GM23338 (cell line): ENCODE measurements at regions not wholly inside any gene's neighbourhood (a gene's known extent, or its start where the extent isn't known, plus 50 kb on each side); places are given as distances from the start of the nearest gene placed in this dataset.

Experiments used
- ATAC-seq: fragments of 200-7000 bp; cut with Tn5 transposase; 3 replicates; pipeline ENCODE4 v1.9.1; 2020
- DNase-seq: peaks from one replicate; pipeline ENCODE4 v3.0.0-alpha.2; 2015; ENCODE audit warnings: low spot score
- H2AFZ ChIP-seq: fragments of 200-600 bp; sonication (generic); 2 replicates; pipeline ENCODE4 v1.8.0; 2016; ENCODE audit warnings: antibody characterized with exemption, mild to moderate bottlenecking, moderate library complexity
- H3F3A ChIP-seq: fragments of 200-600 bp; sonication (generic); replicated peaks from 2 replicates; pipeline ENCODE4 v1.8.0; 2017; ENCODE audit warnings: antibody characterized with exemption, mixed run types, low read depth
- H3K27ac ChIP-seq: fragments of 200-600 bp; sonication (generic); 2 replicates; pipeline ENCODE4 v1.6.1; 2016; ENCODE audit warnings: low read depth
- H3K27me3 ChIP-seq: fragments of 200-600 bp; sonication (generic); 2 replicates; pipeline ENCODE4 v1.8.0; 2016; ENCODE audit warnings: mild to moderate bottlenecking, mixed run types, moderate library complexity; ENCODE audit not compliant: insufficient read depth
- H3K36me3 ChIP-seq: fragments of 200-600 bp; sonication (generic); 2 replicates; pipeline ENCODE4 v1.8.0; 2016; ENCODE audit warnings: mild to moderate bottlenecking; ENCODE audit not compliant: insufficient read depth
- H3K4me1 ChIP-seq: fragments of 200-600 bp; sonication (generic); 2 replicates; pipeline ENCODE4 v1.8.0; 2016; ENCODE audit warnings: mild to moderate bottlenecking, moderate library complexity; ENCODE audit not compliant: insufficient read depth
- H3K4me2 ChIP-seq: fragments of 200-600 bp; sonication (generic); 2 replicates; pipeline ENCODE4 v1.7.1; 2017; ENCODE audit warnings: mixed run types
- H3K4me3 ChIP-seq: fragments of 200-600 bp; sonication (generic); 2 replicates; pipeline ENCODE4 v1.6.1; 2016; ENCODE audit warnings: mixed run types
- H3K79me2 ChIP-seq: fragments of 200-600 bp; sonication (generic); replicated peaks from 2 replicates; pipeline ENCODE4 v1.8.0; 2017; ENCODE audit warnings: mild to moderate bottlenecking; ENCODE audit not compliant: insufficient read depth
- H3K9me2 ChIP-seq: fragments of 200-600 bp; sonication (generic); 2 replicates; pipeline ENCODE4 v1.8.0; 2017; ENCODE audit not compliant: insufficient read depth
- H4K20me1 ChIP-seq: fragments of 200-600 bp; sonication (generic); replicated peaks from 2 replicates; pipeline ENCODE4 v1.8.0; 2017; ENCODE audit warnings: mild to moderate bottlenecking; ENCODE audit not compliant: insufficient read depth
- H3K27ac Mint-ChIP-seq: 2 replicates; pipeline ENCODE4 v1.8.0; 2020; ENCODE audit warnings: inconsistent platforms, mild to moderate bottlenecking, moderate library complexity, mixed read lengths
- H3K27me3 Mint-ChIP-seq: 3 replicates; pipeline ENCODE4 v1.8.0; 2022; ENCODE audit warnings: low read depth, mild to moderate bottlenecking, moderate library complexity, mixed read lengths, inconsistent platforms; ENCODE audit not compliant: insufficient read depth, poor library complexity
- H3K36me3 Mint-ChIP-seq: 3 replicates; pipeline ENCODE4 v1.8.0; 2021; ENCODE audit warnings: low read depth, mild to moderate bottlenecking, inconsistent platforms, moderate library complexity, mixed read lengths
- H3K4me1 Mint-ChIP-seq: 3 replicates; pipeline ENCODE4 v1.8.0; 2020; ENCODE audit warnings: mild to moderate bottlenecking, inconsistent platforms, mixed read lengths
- H3K4me3 Mint-ChIP-seq: 3 replicates; pipeline ENCODE4 v1.8.0; 2021; ENCODE audit warnings: moderate library complexity, mild to moderate bottlenecking, inconsistent platforms, mixed read lengths
- H3K9me3 Mint-ChIP-seq: 3 replicates; pipeline ENCODE4 v1.8.0; 2020; ENCODE audit warnings: moderate library complexity, mild to moderate bottlenecking, inconsistent platforms, mixed read lengths
- CREB1 ChIP-seq: fragments of 250-450 bp; sonication (Bioruptor Pico); IDR thresholded peaks from 2 replicates; pipeline ENCODE4 v1.5.0; 2020; ENCODE audit warnings: low read depth, mild to moderate bottlenecking, moderate library complexity
- CTCF ChIP-seq, 2 experiments: fragments of 200-600 bp in 1 of 2; sonication (generic) in 1 of 2; conservative IDR thresholded peaks; 2 replicates each; pipeline versions ENCODE4 v1.5.1 to v1.6.1; 2016 to 2017; ENCODE audit warnings: antibody characterized with exemption in 2 of 2, low read depth in 2 of 2, mild to moderate bottlenecking in 2 of 2, moderate library complexity in 1 of 2
- ETS1 ChIP-seq: IDR thresholded peaks from 2 replicates; pipeline ENCODE4 v1.6.1; 2016; ENCODE audit warnings: antibody characterized with exemption
- EZH2 ChIP-seq: fragments of 200-600 bp; sonication (generic); IDR thresholded peaks from one replicate; pipeline ENCODE4 v1.8.0; 2017; ENCODE audit warnings: antibody characterized with exemption, mild to moderate bottlenecking, low read depth; ENCODE audit not compliant: unreplicated experiment
- EZH2phosphoT487 ChIP-seq: fragments of 200-600 bp; sonication (generic); IDR thresholded peaks from one replicate; pipeline ENCODE4 v1.8.1; 2018; ENCODE audit warnings: antibody characterized with exemption; ENCODE audit not compliant: unreplicated experiment
- JUNB ChIP-seq: IDR thresholded peaks from one replicate; pipeline ENCODE4 v1.6.1; 2016; ENCODE audit warnings: antibody characterized with exemption; ENCODE audit not compliant: unreplicated experiment
- NANOG ChIP-seq: IDR thresholded peaks from 2 replicates; pipeline ENCODE4 v1.6.1; 2016; ENCODE audit warnings: antibody characterized with exemption, borderline replicate concordance
- POLR2AphosphoS5 ChIP-seq: IDR thresholded peaks from 2 replicates; pipeline ENCODE4 v1.6.1; 2016; ENCODE audit warnings: antibody characterized with exemption, low read depth
- REST ChIP-seq: IDR thresholded peaks from one replicate; pipeline ENCODE4 v1.6.1; 2018; ENCODE audit warnings: antibody characterized with exemption; ENCODE audit not compliant: unreplicated experiment
- STAT1 ChIP-seq: IDR thresholded peaks from one replicate; pipeline ENCODE4 v1.6.1; 2016; ENCODE audit warnings: antibody characterized with exemption; ENCODE audit not compliant: unreplicated experiment
- ZNF114 ChIP-seq: fragments of 250-450 bp; sonication (Bioruptor Pico); IDR thresholded peaks from 2 replicates; pipeline ENCODE4 v1.5.0; 2020; ENCODE audit warnings: mild to moderate bottlenecking, moderate library complexity
- ZNF331 ChIP-seq: fragments of 250-450 bp; sonication (Bioruptor Pico); IDR thresholded peaks from 2 replicates; pipeline ENCODE4 v1.5.0; 2020; ENCODE audit warnings: low read depth, mild to moderate bottlenecking, moderate library complexity
- ZNF462 ChIP-seq: fragments of 250-450 bp; sonication (Bioruptor Pico); IDR thresholded peaks from 2 replicates; pipeline ENCODE4 v1.5.0; 2020; ENCODE audit warnings: mild to moderate bottlenecking, moderate library complexity

- Mint-ChIP-seq H3K4me3 (no peak overlapping the region), H3K27ac (no peak overlapping the region), H3K9me3 (no peaks in the 10 kb centered on the region), H3K4me1 (peaks cover 6% of the 10 kb centered on the region; the same call in 2 of the 3 replicates), H3K27me3 (no peaks in the 10 kb centered on the region), H3K36me3 (no peaks in the 10 kb centered on the region)
- H4K20me1 ChIP-seq: no peaks in the 10 kb centered on the region
- H3K4me2 ChIP-seq: no peak overlapping the region
- H3K79me2 ChIP-seq: no peaks in the 10 kb centered on the region
- H3K27ac ChIP-seq: no peak overlapping the region
- no peak overlapping the region for H2AFZ ChIP-seq
- H3K9me2 ChIP-seq: peaks cover 9% of the 10 kb centered on the region; the same call in 1 of the 2 replicates
- H3K27me3 ChIP-seq: no peaks in the 10 kb centered on the region
- H3K4me1 ChIP-seq: no peaks in the 10 kb centered on the region; the same call in 1 of the 2 replicates
- no peak overlapping the region for H3K4me3 ChIP-seq
- ATAC-seq: no peak
- no peaks in the 10 kb centered on the region for H3K36me3 ChIP-seq
- TF ChIP-seq ETS1 (no peak), EZH2phosphoT487 (no peak), EZH2 (no peak), REST (no peak), POLR2AphosphoS5 (no peak), CTCF (conservative IDR thresholded peaks at IDR 0.05; ENCODE audit: low read depth in 2 of 2) (no peak), STAT1 (no peak), ZNF462 (CRISPR knock-in tag) (no peak), ZNF331 (CRISPR knock-in tag) (no peak), NANOG (no peak), CREB1 (no peak), ZNF114 (no peak), JUNB (no peak)
- no peak for DNase-seq
- H3F3A ChIP-seq: no peaks in the 10 kb centered on the region
Measured at GRCh38 chr7:38060637-38061036, 117.4 kb upstream of the STARD3NL start.
